Smooth muscle cell (in vitro differentiated cells): ENCODE measurements at regions not wholly inside any gene's neighbourhood (a gene's known extent, or its start where the extent isn't known, plus 50 kb on each side); places are given as distances from the start of the nearest gene placed in this dataset.

ENCODE experiments used
- DNase-seq: peaks from one replicate; lab custom pipeline; 2025; ENCODE audit not compliant: unreplicated experiment; lab: John Stamatoyannopoulos, UW
- H2AFZ ChIP-seq: fragments of 200-600 bp; sonication (generic); 2 replicates; pipeline ENCODE4 v1.6.0; 2016; ENCODE audit warnings: antibody characterized with exemption, low read depth, mild to moderate bottlenecking
- H3F3A ChIP-seq: fragments of 200-600 bp; sonication (generic); 2 replicates; pipeline ENCODE4 v1.6.0; 2017; ENCODE audit warnings: antibody characterized with exemption, low read depth
- H3K27ac ChIP-seq: fragments of 200-600 bp; sonication (generic); 2 replicates; pipeline ENCODE4 v1.5.1; 2016; ENCODE audit warnings: low read depth, mild to moderate bottlenecking
- H3K27me3 ChIP-seq: fragments of 200-600 bp; sonication (generic); 2 replicates; pipeline ENCODE4 v1.6.1; 2016; ENCODE audit warnings: low read depth, mild to moderate bottlenecking
- H3K36me3 ChIP-seq: fragments of 200-600 bp; sonication (generic); 2 replicates; pipeline ENCODE4 v1.5.1; 2016; ENCODE audit warnings: low read depth
- H3K4me1 ChIP-seq: fragments of 200-600 bp; sonication (generic); 2 replicates; pipeline ENCODE4 v1.5.1; 2016; ENCODE audit warnings: low read depth
- H3K4me2 ChIP-seq: fragments of 200-600 bp; sonication (generic); 2 replicates; pipeline ENCODE4 v1.6.0; 2016; ENCODE audit warnings: mild to moderate bottlenecking
- H3K4me3 ChIP-seq: fragments of 200-600 bp; sonication (generic); 2 replicates; pipeline ENCODE4 v1.5.1; 2016; ENCODE audit warnings: mild to moderate bottlenecking
- H3K79me2 ChIP-seq: fragments of 200-600 bp; sonication (generic); 2 replicates; pipeline ENCODE4 v1.6.0; 2016; ENCODE audit warnings: low read depth, mild to moderate bottlenecking
- H3K9ac ChIP-seq: fragments of 200-600 bp; sonication (generic); 2 replicates; pipeline ENCODE4 v1.6.0; 2016; ENCODE audit warnings: low read depth
- H3K9me3 ChIP-seq: fragments of 200-600 bp; sonication (generic); replicated peaks from 2 replicates; pipeline ENCODE4 v1.5.1; 2016; ENCODE audit warnings: low read depth
- H4K20me1 ChIP-seq: fragments of 200-600 bp; sonication (generic); 2 replicates; pipeline ENCODE4 v1.6.0; 2016; ENCODE audit warnings: low read depth
- WGBS: methylation state at CpG from one replicate; pipeline ENCODE4 v1.1.7; 2016; ENCODE audit warnings: low lambda C conversion rate; 5-methylcytosine and 5-hydroxymethylcytosine counted together
- TF ChIP-seq, protein P1 (sequence below): fragments of 200-600 bp; sonication (generic); IDR thresholded peaks from 2 replicates; pipeline ENCODE4 v1.5.1; 2017; ENCODE audit warnings: borderline replicate concordance, mild to moderate bottlenecking, antibody characterized with exemption; ENCODE audit not compliant: insufficient read depth, poor library complexity, severe bottlenecking

DNA sequence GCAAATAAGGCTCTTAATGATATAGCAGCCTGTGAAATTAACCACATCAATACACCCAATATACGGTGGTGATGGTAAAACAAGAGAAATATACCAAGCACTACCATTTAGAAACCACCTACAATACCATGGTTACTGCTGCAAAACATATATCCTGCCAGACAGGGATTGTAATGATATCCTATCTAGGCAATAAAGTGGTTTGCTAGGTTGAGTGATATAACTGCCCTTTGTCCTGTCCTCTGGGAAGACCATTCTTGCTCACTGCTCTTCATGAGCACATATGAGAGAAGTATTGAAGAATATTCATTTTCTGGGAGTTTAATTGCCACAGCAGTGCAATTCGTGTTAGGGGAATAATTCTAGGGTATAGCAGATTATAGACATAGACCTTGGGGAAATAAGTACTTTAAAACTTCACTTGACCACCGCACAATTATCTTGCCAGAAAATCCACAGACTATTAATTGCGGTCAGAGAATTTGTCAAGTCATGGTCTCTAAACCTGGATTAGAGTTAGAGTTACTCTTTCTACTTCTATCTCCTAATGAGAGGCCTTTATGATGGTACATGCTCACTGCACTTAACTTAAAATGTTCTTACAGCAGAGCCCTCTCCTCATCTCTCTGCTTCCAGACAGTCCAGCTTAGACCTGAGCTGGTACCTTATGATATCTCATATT lies 413.0 kb downstream of the ZNF608 start:
- H3K9ac ChIP-seq, result no peak overlapping the region
- no peak overlapping the region for H3K4me2 ChIP-seq
- no peaks in the 10 kb centered on the region for H3K4me1 ChIP-seq
- peaks cover 10% of the 10 kb centered on the region for H3K9me3 ChIP-seq
- TF ChIP-seq, protein P1, sequence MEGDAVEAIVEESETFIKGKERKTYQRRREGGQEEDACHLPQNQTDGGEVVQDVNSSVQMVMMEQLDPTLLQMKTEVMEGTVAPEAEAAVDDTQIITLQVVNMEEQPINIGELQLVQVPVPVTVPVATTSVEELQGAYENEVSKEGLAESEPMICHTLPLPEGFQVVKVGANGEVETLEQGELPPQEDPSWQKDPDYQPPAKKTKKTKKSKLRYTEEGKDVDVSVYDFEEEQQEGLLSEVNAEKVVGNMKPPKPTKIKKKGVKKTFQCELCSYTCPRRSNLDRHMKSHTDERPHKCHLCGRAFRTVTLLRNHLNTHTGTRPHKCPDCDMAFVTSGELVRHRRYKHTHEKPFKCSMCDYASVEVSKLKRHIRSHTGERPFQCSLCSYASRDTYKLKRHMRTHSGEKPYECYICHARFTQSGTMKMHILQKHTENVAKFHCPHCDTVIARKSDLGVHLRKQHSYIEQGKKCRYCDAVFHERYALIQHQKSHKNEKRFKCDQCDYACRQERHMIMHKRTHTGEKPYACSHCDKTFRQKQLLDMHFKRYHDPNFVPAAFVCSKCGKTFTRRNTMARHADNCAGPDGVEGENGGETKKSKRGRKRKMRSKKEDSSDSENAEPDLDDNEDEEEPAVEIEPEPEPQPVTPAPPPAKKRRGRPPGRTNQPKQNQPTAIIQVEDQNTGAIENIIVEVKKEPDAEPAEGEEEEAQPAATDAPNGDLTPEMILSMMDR, result no peak
- H3K79me2 ChIP-seq, result no peaks in the 10 kb centered on the region
- 76% methylated on average over 4 of the region's 4 CpGs for WGBS
- no peaks in the 10 kb centered on the region for H4K20me1 ChIP-seq
- no peak overlapping the region for H2AFZ ChIP-seq
- no peaks in the 10 kb centered on the region for H3F3A ChIP-seq
- no peak overlapping the region for H3K27ac ChIP-seq
- no peaks in the 10 kb centered on the region for H3K27me3 ChIP-seq
- H3K4me3 ChIP-seq, result no peak overlapping the region
- DNase-seq, result no peak
- H3K36me3 ChIP-seq, result no peaks in the 10 kb centered on the region

DNA sequence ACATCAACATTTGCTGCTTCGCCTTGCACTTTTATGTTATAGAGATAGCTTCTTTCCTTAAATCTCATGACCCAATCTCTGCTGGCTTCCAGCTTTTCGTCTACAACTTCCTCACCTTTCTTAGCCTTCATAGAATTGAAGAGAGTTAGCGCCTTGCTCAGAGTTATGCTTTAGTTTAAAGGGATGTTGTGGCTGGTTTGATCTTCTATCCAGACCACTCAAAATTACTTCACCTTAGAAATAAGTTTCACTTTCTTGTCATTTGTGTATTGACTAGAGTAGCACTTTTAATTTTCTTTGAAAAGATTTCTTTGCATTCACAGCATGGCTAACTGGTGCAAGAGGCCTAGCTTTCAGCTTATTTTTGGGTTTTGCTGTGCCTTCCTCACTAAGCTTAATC lies 414.2 kb downstream of the ZNF608 start:
- Histone ChIP-seq H3K27ac (no peak overlapping the region), H3K9ac (no peak overlapping the region), H3K9me3 (peaks cover 10% of the 10 kb centered on the region), H3K79me2 (no peaks in the 10 kb centered on the region), H3F3A (no peaks in the 10 kb centered on the region), H3K4me3 (no peak overlapping the region), H4K20me1 (no peaks in the 10 kb centered on the region), H3K4me1 (no peaks in the 10 kb centered on the region), H3K4me2 (no peak overlapping the region), H3K36me3 (no peaks in the 10 kb centered on the region), H2AFZ (no peak overlapping the region), H3K27me3 (no peaks in the 10 kb centered on the region)
- no peak for DNase-seq
- TF ChIP-seq, protein P1, result no peak
- 95% methylated on average over 3 of the region's 3 CpGs for WGBS

DNA sequence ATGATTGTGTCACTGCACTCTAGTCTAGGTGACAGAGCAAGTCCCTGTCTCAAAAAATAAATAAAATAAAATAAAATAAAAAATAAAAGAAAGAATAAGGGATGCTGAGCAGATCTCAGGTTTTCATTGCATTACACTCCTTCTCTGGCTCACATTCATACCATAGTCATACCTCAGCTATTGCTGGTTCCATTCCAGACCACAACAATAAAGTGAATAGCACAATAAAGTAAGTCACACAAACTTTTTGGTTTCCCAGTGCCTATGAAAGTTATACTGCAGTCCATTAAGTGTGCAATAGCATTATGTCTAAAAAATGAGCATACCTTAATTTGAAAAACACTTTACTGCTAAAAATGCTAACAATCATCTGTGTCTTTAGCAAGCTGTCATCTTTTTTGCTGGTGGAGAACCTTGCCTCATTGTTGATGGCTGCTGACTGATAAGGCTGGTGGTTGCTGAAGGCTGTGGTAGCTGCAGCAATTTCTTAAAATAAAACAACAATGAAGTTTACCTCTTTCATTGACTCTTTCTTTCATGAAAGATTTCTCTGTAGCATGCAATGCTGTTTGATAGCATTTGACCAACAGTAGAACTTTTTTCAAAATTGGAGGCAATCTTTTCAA lies 415.7 kb downstream of the ZNF608 start:
- Histone ChIP-seq H4K20me1 (no peaks in the 10 kb centered on the region), H3K36me3 (no peaks in the 10 kb centered on the region), H3K4me1 (no peaks in the 10 kb centered on the region), H3F3A (no peaks in the 10 kb centered on the region), H3K27ac (no peak overlapping the region), H3K9me3 (peaks cover 10% of the 10 kb centered on the region), H3K79me2 (no peaks in the 10 kb centered on the region), H3K27me3 (no peaks in the 10 kb centered on the region), H2AFZ (no peak overlapping the region), H3K4me2 (no peak overlapping the region), H3K4me3 (no peak overlapping the region), H3K9ac (no peak overlapping the region)
- no peak for DNase-seq
- TF ChIP-seq, protein P1, result no peak

DNA sequence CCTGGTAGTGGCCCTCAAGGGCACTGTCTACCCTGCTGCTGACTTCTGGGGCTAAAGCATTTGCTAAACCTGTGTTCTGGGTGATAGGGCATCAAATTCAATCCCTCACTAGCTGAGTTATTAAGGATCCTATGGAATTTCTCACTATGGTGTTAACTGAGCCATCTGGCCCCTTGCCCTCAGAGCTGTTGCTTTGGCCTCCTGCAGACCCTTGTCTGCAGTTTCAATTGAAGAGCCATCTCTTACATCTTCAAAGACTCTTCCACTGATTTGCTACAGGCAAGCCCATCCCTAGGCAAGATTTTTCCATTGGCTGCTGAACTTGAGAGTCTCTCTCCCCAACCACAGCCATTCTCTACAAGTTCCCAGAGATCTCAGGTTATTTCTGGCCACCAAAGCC lies 418.2 kb downstream of the ZNF608 start:
- DNase-seq, result no peak
- TF ChIP-seq, protein P1, result no peak
- H3F3A ChIP-seq, result no peaks in the 10 kb centered on the region

More for the DNA sequence above, 418.2 kb downstream of the ZNF608 start:
- H3K4me3 ChIP-seq, result no peak overlapping the region
- no peaks in the 10 kb centered on the region for H3K36me3 ChIP-seq
- no peak overlapping the region for H3K4me2 ChIP-seq
- peaks cover 10% of the 10 kb centered on the region for H3K9me3 ChIP-seq
- no peaks in the 10 kb centered on the region for H3K79me2 ChIP-seq
- no peaks in the 10 kb centered on the region for H4K20me1 ChIP-seq
- H3K27me3 ChIP-seq, result no peaks in the 10 kb centered on the region
- H3K4me1 ChIP-seq, result no peaks in the 10 kb centered on the region
- H3K9ac ChIP-seq, result no peak overlapping the region
- H2AFZ ChIP-seq, result no peak overlapping the region
- no peak overlapping the region for H3K27ac ChIP-seq
